A673 (cell line): ENCODE measurements at regions not wholly inside any gene's neighbourhood (a gene's known extent, or its start where the extent isn't known, plus 50 kb on each side); places are given as distances from the start of the nearest gene placed in this dataset.

Experiments
- CTCF ChIP-seq: fragments of 300-800, 200-600 bp; sonication (generic); conservative IDR thresholded peaks from 2 replicates; pipeline ENCODE4 v1.5.1; 2017; ENCODE audit warnings: low read depth, mild to moderate bottlenecking, antibody characterized with exemption, low read length, moderate library complexity, mixed read lengths
- EZH2 ChIP-seq: fragments of 200-600 bp; sonication (generic); IDR thresholded peaks from 2 replicates; pipeline ENCODE4 v1.6.1; 2017; ENCODE audit warnings: borderline replicate concordance, low read depth, mild to moderate bottlenecking, mixed read lengths, antibody characterized with exemption, low read length; ENCODE audit not compliant: poor library complexity, severe bottlenecking

- TF ChIP-seq CTCF (no peak), EZH2 (no peak)
Observed at GRCh38 chr16:52680993-52681392, 134.1 kb upstream of the TOX3 start.
